HG02763 (cell line): ENCODE measurements at regions not wholly inside any gene's neighbourhood (a gene's known extent, or its start where the extent isn't known, plus 50 kb on each side); places are given as distances from the start of the nearest gene placed in this dataset.
"Not testable (repeated sequence)": the region's sequence is repeated elsewhere in the genome, so short reads cannot be mapped to it uniquely, and the experiment has no call there.

Source experiments
- ATAC-seq: cut with Tn5 transposase; IDR thresholded peaks from one replicate; pipeline ENCODE4 v1.9.1; 2021; ENCODE audit warnings: mild to moderate bottlenecking, moderate library complexity; ENCODE audit not compliant: unreplicated experiment

- no peak for ATAC-seq
Measured at GRCh38 chr6:170003451-170004160, 252.2 kb downstream of the ERMARD start.

- no peak for ATAC-seq
Measured at GRCh38 chr6:170003027-170003426, 251.6 kb downstream of the ERMARD start.

- ATAC-seq, result not testable (repeated sequence)
Measured at GRCh38 chr6:170001782-170002181, 250.4 kb downstream of the ERMARD start.

GRCh38 chr6:170000071-170000843, 248.8 kb downstream of the ERMARD start:
- ATAC-seq, result no peak

- ATAC-seq, result no peak
Measured at GRCh38 chr6:169999367-169999766, 247.9 kb downstream of the ERMARD start.

- ATAC-seq, result no peak
Measured at GRCh38 chr6:169998457-169998856, 247.0 kb downstream of the ERMARD start.

- ATAC-seq, result no peak
Measured at GRCh38 chr6:169997930-169998218, 246.5 kb downstream of the ERMARD start.

GRCh38 chr6:169997187-169997929, 245.9 kb downstream of the ERMARD start:
- ATAC-seq, result no peak

- no peak for ATAC-seq
Measured at GRCh38 chr6:169996378-169997051, 245.1 kb downstream of the ERMARD start.

- ATAC-seq, result no peak
Measured at GRCh38 chr6:169994739-169995138, 243.3 kb downstream of the ERMARD start.

GRCh38 chr6:169993861-169994481, 242.5 kb downstream of the ERMARD start:
- ATAC-seq, result no peak

GRCh38 chr6:169991913-169992312, 240.5 kb downstream of the ERMARD start:
- ATAC-seq, result no peak

- no peak for ATAC-seq
Measured at GRCh38 chr6:169991031-169991390, 239.6 kb downstream of the ERMARD start.

GRCh38 chr6:169990095-169991030, 238.9 kb downstream of the ERMARD start:
- no peak for ATAC-seq

GRCh38 chr6:169989594-169989993, 238.2 kb downstream of the ERMARD start:
- ATAC-seq, result no peak

- no peak for ATAC-seq
Measured at GRCh38 chr6:169988769-169989550, 237.5 kb downstream of the ERMARD start.

- no peak for ATAC-seq
Measured at GRCh38 chr6:169986848-169987498, 235.6 kb downstream of the ERMARD start.

- no peak for ATAC-seq
Measured at GRCh38 chr6:169986171-169986847, 234.9 kb downstream of the ERMARD start.
